K562 (cell line): ENCODE measurements at regions not wholly inside any gene's neighbourhood (a gene's known extent, or its start where the extent isn't known, plus 50 kb on each side); places are given as distances from the start of the nearest gene placed in this dataset.

Experiments
- ATAC-seq: fragments of 200-7000 bp; cut with Tn5 transposase; 3 replicates; pipeline ENCODE4 v1.9.1; 2020; ENCODE audit warnings: moderate library complexity
- BruUV-seq: library from RNA; stranded (reverse); fragments of 400-500 nt; replicated peaks from 2 replicates; lab custom pipeline; 2021; lab: Mats Ljungman, UMichigan
- CTCF ChIA-PET: fragments of 300-600 bp; formaldehyde crosslinking; extraction: SDS; loops from one replicate; lab custom pipeline; 2021; ENCODE audit warnings: low intra/inter-chr PET ratio; lab: Yijun Ruan, JAX
- POLR2A ChIA-PET: fragments of 300-600, 350-650 bp; sonication (Branson Sonifier 250); formaldehyde crosslinking; extraction: SDS; loops from one replicate; lab custom pipeline; 2021; ENCODE audit warnings: antibody characterized with exemption, inconsistent platforms; lab: Yijun Ruan, JAX
- DNase-seq, 4 experiments: peaks; one replicate each; pipeline versions ENCODE4 v3.0.0 to v3.0.0-alpha.2; 2011 to 2018; ENCODE audit warnings: low spot score in 3 of 4, mixed read lengths in 3 of 4; ENCODE audit errors: extremely low read depth in 1 of 4
- FAIRE-seq: peaks from 2 replicates; lab custom pipeline; 2011; peaks lifted over from hg19 to GRCh38; lab: Jason Lieb, UNC
- H2AFZ ChIP-seq: 2 replicates; pipeline ENCODE4 v1.6.0; 2011; ENCODE audit warnings: low read depth, low read length, control low read depth, inconsistent platforms
- H3K27ac ChIP-seq: fragments of 200-600 bp; 3 replicates; pipeline ENCODE4 v1.8.0; 2011; ENCODE audit warnings: low read depth, mild to moderate bottlenecking, control low read depth, inconsistent platforms, low read length, moderate library complexity, mixed read lengths; ENCODE audit errors: extremely low read depth
- H3K27me3 ChIP-seq, 2 experiments: fragments of 300-600 bp in 1 of 2; 2 replicates in 1 of 2; 3 replicates in 1 of 2; pipeline versions ENCODE4 v1.6.0 to v1.8.0; 2011; ENCODE audit warnings: inconsistent platforms in 2 of 2, low read length in 2 of 2, mild to moderate bottlenecking in 1 of 2, mixed read lengths in 1 of 2, moderate library complexity in 1 of 2; ENCODE audit not compliant: control insufficient read depth in 2 of 2, insufficient read depth in 2 of 2
- H3K36me3 ChIP-seq: fragments of 300-600 bp; 3 replicates; pipeline ENCODE4 v1.8.0; 2011; ENCODE audit warnings: mild to moderate bottlenecking, low read length, inconsistent platforms; ENCODE audit not compliant: control insufficient read depth, insufficient read depth
- H3K4me1 ChIP-seq, 2 experiments: fragments of 200-600 bp in 1 of 2; replicated peaks in 1 of 2; 2 replicates in 1 of 2; 3 replicates in 1 of 2; pipeline versions ENCODE4 v1.5.1 to v1.8.0; 2011; ENCODE audit warnings: inconsistent platforms in 2 of 2, low read length in 2 of 2, mild to moderate bottlenecking in 1 of 2, mixed read lengths in 1 of 2, moderate library complexity in 1 of 2; ENCODE audit not compliant: control insufficient read depth in 2 of 2, insufficient read depth in 2 of 2
- H3K4me2 ChIP-seq: 2 replicates; pipeline ENCODE4 v1.6.1; 2011; ENCODE audit warnings: low read length, control low read depth, inconsistent platforms, mixed read lengths; ENCODE audit not compliant: insufficient read depth
- H3K4me3 ChIP-seq: fragments of 200-600 bp; sonication (generic), shearing (Covaris generic); 2 replicates; pipeline ENCODE4 v1.5.1; 2016; ENCODE audit warnings: control low read depth, inconsistent platforms
- H3K79me2 ChIP-seq: fragments of 200-600 bp; 3 replicates; pipeline ENCODE4 v1.8.0; 2011; ENCODE audit warnings: low read length, inconsistent platforms; ENCODE audit not compliant: control insufficient read depth, insufficient read depth
- H3K9ac ChIP-seq, 2 experiments: 2 replicates each; pipeline versions ENCODE4 v1.6.0 to v1.6.1; 2011; ENCODE audit warnings: low read depth in 2 of 2, low read length in 2 of 2, control low read depth in 1 of 2, inconsistent platforms in 1 of 2, mild to moderate bottlenecking in 1 of 2, mixed read lengths in 1 of 2; ENCODE audit not compliant: insufficient read depth in 1 of 2
- H3K9me1 ChIP-seq: one replicate; pipeline ENCODE4 v1.6.0; 2011; ENCODE audit warnings: inconsistent platforms, mild to moderate bottlenecking, low read length, moderate library complexity; ENCODE audit not compliant: control insufficient read depth, insufficient read depth
- H3K9me3 ChIP-seq: replicated peaks from 2 replicates; pipeline ENCODE4 v1.5.1; 2011; ENCODE audit warnings: low read depth, low read length, inconsistent platforms; ENCODE audit not compliant: control insufficient read depth, insufficient read depth
- H4K20me1 ChIP-seq: replicated peaks from 2 replicates; pipeline ENCODE4 v1.6.1; 2011; ENCODE audit warnings: low read length, inconsistent platforms, mixed read lengths; ENCODE audit not compliant: control insufficient read depth, insufficient read depth
- BACH1 ChIP-seq: fragments of 200-800 bp; sonication (Bioruptor generic); IDR thresholded peaks from 2 replicates; pipeline ENCODE4 v1.6.1; 2016; ENCODE audit warnings: missing genetic modification characterization, missing compliant biosample characterization
- ETS2 ChIP-seq: IDR thresholded peaks from 2 replicates; pipeline ENCODE4 v1.6.1; 2016; ENCODE audit warnings: borderline replicate concordance, missing genetic modification characterization, mild to moderate bottlenecking, moderate library complexity, missing compliant biosample characterization; ENCODE audit not compliant: poor library complexity, severe bottlenecking
- FOXJ2 ChIP-seq: fragments of 200-800 bp; sonication (Bioruptor generic); IDR thresholded peaks from 2 replicates; pipeline ENCODE4 v1.6.1; 2016; ENCODE audit warnings: missing genetic modification characterization, missing compliant biosample characterization
- GABPA ChIP-seq: fragments of 200-800 bp; sonication (Bioruptor generic); conservative IDR thresholded peaks from 2 replicates; pipeline ENCODE4 v1.6.1; 2016; ENCODE audit warnings: low read depth, missing genetic modification characterization, missing compliant biosample characterization
- MEF2D ChIP-seq: conservative IDR thresholded peaks from 2 replicates; pipeline ENCODE4 v1.6.1; 2016; ENCODE audit warnings: low read depth, missing genetic modification characterization, missing compliant biosample characterization
- PHF21A ChIP-seq: fragments of 450-650 bp; IDR thresholded peaks from 2 replicates; pipeline ENCODE4 v1.6.1; 2017; ENCODE audit warnings: low read depth, borderline replicate concordance
- RB1 ChIP-seq: fragments of 450-650 bp; IDR thresholded peaks from 2 replicates; pipeline ENCODE4 v1.6.1; 2017; ENCODE audit warnings: low read depth, mild to moderate bottlenecking
- ZNF766 ChIP-seq: fragments of 200-800 bp; sonication (Bioruptor generic); conservative IDR thresholded peaks from 2 replicates; pipeline ENCODE4 v1.6.1; 2016; ENCODE audit warnings: missing genetic modification characterization, missing compliant biosample characterization
- ZNF778 ChIP-seq: fragments of 450-650 bp; formaldehyde crosslinking; IDR thresholded peaks from 2 replicates; pipeline ENCODE4 v1.4.0; 2020; ENCODE audit warnings: mild to moderate bottlenecking, moderate library complexity
- WGBS: fragments of 100-300 bp; shearing (Covaris generic); methylation state at CpG from one replicate; pipeline ENCODE4 v1.1.6; 2016; ENCODE audit warnings: low coverage, mixed read lengths; ENCODE audit not compliant: insufficient coverage; ENCODE audit errors: missing lambda C conversion rate; 5-methylcytosine and 5-hydroxymethylcytosine counted together
- in situ Hi-C: fragments of 300-500 bp; cut with MboI; formaldehyde crosslinking; loops from 4 replicates; pipeline ENCODE4 v1.15.0; 2018; ENCODE audit warnings: inconsistent platforms, mixed read lengths
- intact Hi-C: fragments of 100-400 bp; cut with micrococcal nuclease; formaldehyde crosslinking; loops from 2 replicates; pipeline ENCODE4 v1.14.2; 2022
- TF ChIP-seq, protein P1 (sequence below): fragments of 450-650 bp; IDR thresholded peaks from 2 replicates; pipeline ENCODE4 v1.6.1; 2017; ENCODE audit warnings: antibody characterized with exemption, mild to moderate bottlenecking
- TF ChIP-seq, protein P2 (sequence below): fragments of 250-450 bp; sonication (Bioruptor Pico); IDR thresholded peaks from 2 replicates; pipeline ENCODE4 v1.9.0; 2021; ENCODE audit warnings: mild to moderate bottlenecking
- TF ChIP-seq, protein P3 (sequence below): sonication (generic); formaldehyde crosslinking; IDR thresholded peaks from 2 replicates; pipeline ENCODE4 v1.8.1; 2022; ENCODE audit warnings: missing genetic modification reagents
- TF ChIP-seq, protein P4 (sequence below): fragments of 250-450 bp; sonication (Bioruptor Pico); IDR thresholded peaks from 2 replicates; pipeline ENCODE4 v1.4.0; 2020; ENCODE audit warnings: borderline replicate concordance
- TF ChIP-seq, protein P5 (sequence below): IDR thresholded peaks from 2 replicates; pipeline ENCODE4 v1.6.1; 2011; ENCODE audit warnings: borderline replicate concordance, low read depth, mild to moderate bottlenecking, moderate library complexity, low read length; ENCODE audit not compliant: insufficient read depth, poor library complexity, severe bottlenecking

DNA sequence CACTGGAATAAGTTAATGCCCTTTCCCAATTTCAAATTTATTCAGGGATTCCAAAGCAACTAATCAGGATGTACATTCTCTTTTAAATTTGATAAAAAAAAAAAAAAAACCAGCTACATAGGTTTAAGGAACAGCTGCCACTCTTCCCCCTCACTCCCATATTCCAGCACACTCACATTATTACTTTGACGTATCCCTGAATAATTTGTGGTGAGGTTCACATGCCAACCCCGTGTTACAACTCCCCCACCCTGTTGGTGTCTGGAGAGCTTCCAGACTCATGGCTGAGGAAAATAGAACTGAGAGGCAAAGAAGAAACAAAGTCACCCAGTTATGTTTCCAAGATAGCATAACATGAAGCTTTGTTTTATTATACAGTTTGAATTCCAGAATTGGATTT is 300.5 kb upstream of the MME start:
- no peak overlapping the region for H3K27ac ChIP-seq
- in situ Hi-C loops (no loop called here), intact Hi-C loops (no loop called here)
- H3K79me2 ChIP-seq: no peaks in the 10 kb centered on the region
- POLR2A ChIA-PET: interaction anchor here (0.5 kb wide), 1 partner anchor 23 kb away, joined by 4 read pairs; no protein-coding TSS in a partner anchor
- no peak overlapping the region for H3K4me2 ChIP-seq
- H3K9me1 ChIP-seq: no peaks in the 10 kb centered on the region
- no peak overlapping the region for H2AFZ ChIP-seq
- no peaks in the 10 kb centered on the region for H3K36me3 ChIP-seq
- no peak overlapping the region for H3K4me3 ChIP-seq
- CTCF ChIA-PET: no interaction called here
- no peak for ATAC-seq
- BruUV-seq: no TSS peak
- H3K27me3 ChIP-seq: no peaks in the 10 kb centered on the region
- no peaks in the 10 kb centered on the region for H4K20me1 ChIP-seq
- DNase-seq: no peak
- no peaks in the 10 kb centered on the region for H3K9me3 ChIP-seq
- no peaks in the 10 kb centered on the region for H3K4me1 ChIP-seq
- H3K9ac ChIP-seq: no peak overlapping the region
- WGBS: 0% methylated on average over 2 of the region's 2 CpGs
- FAIRE-seq: no peak
- TF ChIP-seq, protein P1, sequence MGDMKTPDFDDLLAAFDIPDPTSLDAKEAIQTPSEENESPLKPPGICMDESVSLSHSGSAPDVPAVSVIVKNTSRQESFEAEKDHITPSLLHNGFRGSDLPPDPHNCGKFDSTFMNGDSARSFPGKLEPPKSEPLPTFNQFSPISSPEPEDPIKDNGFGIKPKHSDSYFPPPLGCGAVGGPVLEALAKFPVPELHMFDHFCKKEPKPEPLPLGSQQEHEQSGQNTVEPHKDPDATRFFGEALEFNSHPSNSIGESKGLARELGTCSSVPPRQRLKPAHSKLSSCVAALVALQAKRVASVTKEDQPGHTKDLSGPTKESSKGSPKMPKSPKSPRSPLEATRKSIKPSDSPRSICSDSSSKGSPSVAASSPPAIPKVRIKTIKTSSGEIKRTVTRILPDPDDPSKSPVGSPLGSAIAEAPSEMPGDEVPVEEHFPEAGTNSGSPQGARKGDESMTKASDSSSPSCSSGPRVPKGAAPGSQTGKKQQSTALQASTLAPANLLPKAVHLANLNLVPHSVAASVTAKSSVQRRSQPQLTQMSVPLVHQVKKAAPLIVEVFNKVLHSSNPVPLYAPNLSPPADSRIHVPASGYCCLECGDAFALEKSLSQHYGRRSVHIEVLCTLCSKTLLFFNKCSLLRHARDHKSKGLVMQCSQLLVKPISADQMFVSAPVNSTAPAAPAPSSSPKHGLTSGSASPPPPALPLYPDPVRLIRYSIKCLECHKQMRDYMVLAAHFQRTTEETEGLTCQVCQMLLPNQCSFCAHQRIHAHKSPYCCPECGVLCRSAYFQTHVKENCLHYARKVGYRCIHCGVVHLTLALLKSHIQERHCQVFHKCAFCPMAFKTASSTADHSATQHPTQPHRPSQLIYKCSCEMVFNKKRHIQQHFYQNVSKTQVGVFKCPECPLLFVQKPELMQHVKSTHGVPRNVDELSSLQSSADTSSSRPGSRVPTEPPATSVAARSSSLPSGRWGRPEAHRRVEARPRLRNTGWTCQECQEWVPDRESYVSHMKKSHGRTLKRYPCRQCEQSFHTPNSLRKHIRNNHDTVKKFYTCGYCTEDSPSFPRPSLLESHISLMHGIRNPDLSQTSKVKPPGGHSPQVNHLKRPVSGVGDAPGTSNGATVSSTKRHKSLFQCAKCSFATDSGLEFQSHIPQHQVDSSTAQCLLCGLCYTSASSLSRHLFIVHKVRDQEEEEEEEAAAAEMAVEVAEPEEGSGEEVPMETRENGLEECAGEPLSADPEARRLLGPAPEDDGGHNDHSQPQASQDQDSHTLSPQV: no peak
- TF ChIP-seq, protein P2, sequence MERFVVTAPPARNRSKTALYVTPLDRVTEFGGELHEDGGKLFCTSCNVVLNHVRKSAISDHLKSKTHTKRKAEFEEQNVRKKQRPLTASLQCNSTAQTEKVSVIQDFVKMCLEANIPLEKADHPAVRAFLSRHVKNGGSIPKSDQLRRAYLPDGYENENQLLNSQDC (CRISPR knock-in tag): no peak
- TF ChIP-seq ETS2 (tag): no peak
- no peak for TF ChIP-seq BACH1 (tag)
- TF ChIP-seq, protein P3, sequence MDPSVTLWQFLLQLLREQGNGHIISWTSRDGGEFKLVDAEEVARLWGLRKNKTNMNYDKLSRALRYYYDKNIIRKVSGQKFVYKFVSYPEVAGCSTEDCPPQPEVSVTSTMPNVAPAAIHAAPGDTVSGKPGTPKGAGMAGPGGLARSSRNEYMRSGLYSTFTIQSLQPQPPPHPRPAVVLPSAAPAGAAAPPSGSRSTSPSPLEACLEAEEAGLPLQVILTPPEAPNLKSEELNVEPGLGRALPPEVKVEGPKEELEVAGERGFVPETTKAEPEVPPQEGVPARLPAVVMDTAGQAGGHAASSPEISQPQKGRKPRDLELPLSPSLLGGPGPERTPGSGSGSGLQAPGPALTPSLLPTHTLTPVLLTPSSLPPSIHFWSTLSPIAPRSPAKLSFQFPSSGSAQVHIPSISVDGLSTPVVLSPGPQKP: no peak
- TF ChIP-seq RB1: no peak
- TF ChIP-seq, protein P4, sequence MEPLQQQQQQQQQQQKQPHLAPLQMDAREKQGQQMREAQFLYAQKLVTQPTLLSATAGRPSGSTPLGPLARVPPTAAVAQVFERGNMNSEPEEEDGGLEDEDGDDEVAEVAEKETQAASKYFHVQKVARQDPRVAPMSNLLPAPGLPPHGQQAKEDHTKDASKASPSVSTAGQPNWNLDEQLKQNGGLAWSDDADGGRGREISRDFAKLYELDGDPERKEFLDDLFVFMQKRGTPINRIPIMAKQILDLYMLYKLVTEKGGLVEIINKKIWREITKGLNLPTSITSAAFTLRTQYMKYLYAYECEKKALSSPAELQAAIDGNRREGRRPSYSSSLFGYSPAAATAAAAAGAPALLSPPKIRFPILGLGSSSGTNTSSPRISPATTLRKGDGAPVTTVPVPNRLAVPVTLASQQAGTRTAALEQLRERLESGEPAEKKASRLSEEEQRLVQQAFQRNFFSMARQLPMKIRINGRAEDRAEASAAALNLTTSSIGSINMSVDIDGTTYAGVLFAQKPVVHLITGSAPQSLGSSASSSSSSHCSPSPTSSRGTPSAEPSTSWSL: no peak
- no peak for TF ChIP-seq ZNF778 (CRISPR knock-in tag)
- TF ChIP-seq FOXJ2: no peak
- TF ChIP-seq GABPA: no peak
- TF ChIP-seq PHF21A: no peak
- TF ChIP-seq, protein P5, sequence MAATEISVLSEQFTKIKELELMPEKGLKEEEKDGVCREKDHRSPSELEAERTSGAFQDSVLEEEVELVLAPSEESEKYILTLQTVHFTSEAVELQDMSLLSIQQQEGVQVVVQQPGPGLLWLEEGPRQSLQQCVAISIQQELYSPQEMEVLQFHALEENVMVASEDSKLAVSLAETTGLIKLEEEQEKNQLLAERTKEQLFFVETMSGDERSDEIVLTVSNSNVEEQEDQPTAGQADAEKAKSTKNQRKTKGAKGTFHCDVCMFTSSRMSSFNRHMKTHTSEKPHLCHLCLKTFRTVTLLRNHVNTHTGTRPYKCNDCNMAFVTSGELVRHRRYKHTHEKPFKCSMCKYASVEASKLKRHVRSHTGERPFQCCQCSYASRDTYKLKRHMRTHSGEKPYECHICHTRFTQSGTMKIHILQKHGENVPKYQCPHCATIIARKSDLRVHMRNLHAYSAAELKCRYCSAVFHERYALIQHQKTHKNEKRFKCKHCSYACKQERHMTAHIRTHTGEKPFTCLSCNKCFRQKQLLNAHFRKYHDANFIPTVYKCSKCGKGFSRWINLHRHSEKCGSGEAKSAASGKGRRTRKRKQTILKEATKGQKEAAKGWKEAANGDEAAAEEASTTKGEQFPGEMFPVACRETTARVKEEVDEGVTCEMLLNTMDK: no peak
- no peak for TF ChIP-seq MEF2D (tag)
- TF ChIP-seq ZNF766: no peak
